HUES48 (cell line): ENCODE measurements at regions not wholly inside any gene's neighbourhood (a gene's known extent, or its start where the extent isn't known, plus 50 kb on each side); places are given as distances from the start of the nearest gene placed in this dataset.
"Not testable (repeated sequence)": the region's sequence is repeated elsewhere in the genome, so short reads cannot be mapped to it uniquely, and the experiment has no call there.

Source experiments
- H3K27ac ChIP-seq: one replicate; pipeline ENCODE4 v1.7.0; 2013; ENCODE audit warnings: low read depth, low read length, inconsistent platforms
- H3K27me3 ChIP-seq: 2 replicates; pipeline ENCODE4 v1.6.1; 2013; ENCODE audit warnings: mild to moderate bottlenecking, low read length; ENCODE audit not compliant: control insufficient read depth, insufficient read depth
- H3K36me3 ChIP-seq: 2 replicates; pipeline ENCODE4 v1.6.1; 2013; ENCODE audit warnings: low read length; ENCODE audit not compliant: control insufficient read depth, insufficient read depth
- H3K4me1 ChIP-seq: 2 replicates; pipeline ENCODE4 v1.6.1; 2013; ENCODE audit warnings: mild to moderate bottlenecking, low read length; ENCODE audit not compliant: control insufficient read depth, insufficient read depth
- H3K4me3 ChIP-seq: 2 replicates; pipeline ENCODE4 v1.5.1; 2013; ENCODE audit warnings: mild to moderate bottlenecking, low read depth, low read length
- H3K9ac ChIP-seq: 2 replicates; pipeline ENCODE4 v1.6.1; 2013; ENCODE audit warnings: mild to moderate bottlenecking, low read depth, low read length, moderate library complexity
- H3K9me3 ChIP-seq: 2 replicates; pipeline ENCODE4 v1.6.1; 2013; ENCODE audit warnings: low read length; ENCODE audit not compliant: control insufficient read depth, insufficient read depth

- Histone ChIP-seq H3K4me1 (peaks cover 8% of the 10 kb centered on the region), H3K36me3 (no peaks in the 10 kb centered on the region), H3K4me3 (no peak overlapping the region), H3K27me3 (no peaks in the 10 kb centered on the region), H3K9ac (no peak overlapping the region), H3K27ac (no peak overlapping the region), H3K9me3 (no peaks in the 10 kb centered on the region)
Observed at GRCh38 chr13:78087966-78088678, 169.5 kb upstream of the EDNRB start.

- H3K27ac ChIP-seq, result no peak overlapping the region
- no peaks in the 10 kb centered on the region for H3K27me3 ChIP-seq
- peaks cover 2% of the 10 kb centered on the region; the same call in 1 of the 2 replicates for H3K9me3 ChIP-seq
- H3K9ac ChIP-seq, result no peak overlapping the region
- H3K4me1 ChIP-seq, result peaks cover 8% of the 10 kb centered on the region
- no peaks in the 10 kb centered on the region for H3K36me3 ChIP-seq
- no peak overlapping the region for H3K4me3 ChIP-seq
Observed at GRCh38 chr13:78085434-78086225, 167.0 kb upstream of the EDNRB start.

GRCh38 chr13:78084401-78084800 lies 165.8 kb upstream of the EDNRB start:
- H3K36me3 ChIP-seq, result no peaks in the 10 kb centered on the region
- H3K9ac ChIP-seq, result no peak overlapping the region
- H3K27me3 ChIP-seq, result no peaks in the 10 kb centered on the region
- no peak overlapping the region for H3K27ac ChIP-seq
- peaks cover 2% of the 10 kb centered on the region; the same call in 1 of the 2 replicates for H3K9me3 ChIP-seq
- no peak overlapping the region for H3K4me3 ChIP-seq
- H3K4me1 ChIP-seq, result peaks cover 8% of the 10 kb centered on the region

GRCh38 chr13:78078168-78078567 lies 159.5 kb upstream of the EDNRB start:
- H3K4me1 ChIP-seq, result no peaks in the 10 kb centered on the region
- no peak overlapping the region for H3K9ac ChIP-seq
- H3K27me3 ChIP-seq, result no peaks in the 10 kb centered on the region
- no peaks in the 10 kb centered on the region for H3K36me3 ChIP-seq
- H3K4me3 ChIP-seq, result no peak overlapping the region
- peaks cover 2% of the 10 kb centered on the region; the same call in 1 of the 2 replicates for H3K9me3 ChIP-seq
- H3K27ac ChIP-seq, result no peak overlapping the region

GRCh38 chr13:78067290-78067689 lies 148.7 kb upstream of the EDNRB start:
- H3K27me3 ChIP-seq, result no peaks in the 10 kb centered on the region
- no peak overlapping the region for H3K9ac ChIP-seq
- no peak overlapping the region for H3K27ac ChIP-seq
- H3K36me3 ChIP-seq, result no peaks in the 10 kb centered on the region
- no peaks in the 10 kb centered on the region for H3K4me1 ChIP-seq
- no peaks in the 10 kb centered on the region for H3K9me3 ChIP-seq
- H3K4me3 ChIP-seq, result no peak overlapping the region

- Histone ChIP-seq H3K27me3 (no peaks in the 10 kb centered on the region), H3K27ac (no peak overlapping the region), H3K36me3 (no peaks in the 10 kb centered on the region), H3K4me3 (no peak overlapping the region), H3K4me1 (no peaks in the 10 kb centered on the region), H3K9ac (no peak overlapping the region), H3K9me3 (no peaks in the 10 kb centered on the region)
Observed at GRCh38 chr13:78065141-78065540, 146.5 kb upstream of the EDNRB start.

- H3K27me3 ChIP-seq, result no peaks in the 10 kb centered on the region
- H3K9me3 ChIP-seq, result no peaks in the 10 kb centered on the region; the same call in 1 of the 2 replicates
- no peaks in the 10 kb centered on the region for H3K4me1 ChIP-seq
- no peak overlapping the region for H3K27ac ChIP-seq
- H3K9ac ChIP-seq, result no peak overlapping the region
- H3K4me3 ChIP-seq, result no peak overlapping the region
- H3K36me3 ChIP-seq, result no peaks in the 10 kb centered on the region
Observed at GRCh38 chr13:78061806-78062205, 143.2 kb upstream of the EDNRB start.

GRCh38 chr13:78060966-78061365 lies 142.3 kb upstream of the EDNRB start:
- no peak overlapping the region for H3K9ac ChIP-seq
- no peaks in the 10 kb centered on the region for H3K27me3 ChIP-seq
- H3K4me3 ChIP-seq, result no peak overlapping the region
- H3K9me3 ChIP-seq, result peaks cover 4% of the 10 kb centered on the region; the same call in 1 of the 2 replicates
- no peak overlapping the region for H3K27ac ChIP-seq
- H3K36me3 ChIP-seq, result no peaks in the 10 kb centered on the region
- no peaks in the 10 kb centered on the region for H3K4me1 ChIP-seq

GRCh38 chr13:78056865-78057264 lies 138.2 kb upstream of the EDNRB start:
- H3K9ac ChIP-seq, H3K27ac ChIP-seq, H3K27me3 ChIP-seq, H3K4me3 ChIP-seq, H3K4me1 ChIP-seq, H3K36me3 ChIP-seq, H3K9me3 ChIP-seq: not testable (repeated sequence)

- no peaks in the 10 kb centered on the region for H3K27me3 ChIP-seq
- H3K9ac ChIP-seq, result no peak overlapping the region
- H3K9me3 ChIP-seq, result peaks cover 6% of the 10 kb centered on the region; the same call in 1 of the 2 replicates
- no peaks in the 10 kb centered on the region for H3K36me3 ChIP-seq
- H3K4me3 ChIP-seq, result no peak overlapping the region
- no peak overlapping the region for H3K27ac ChIP-seq
- no peaks in the 10 kb centered on the region for H3K4me1 ChIP-seq
Observed at GRCh38 chr13:78054157-78054556, 135.5 kb upstream of the EDNRB start.

- no peak overlapping the region for H3K9ac ChIP-seq
- H3K27me3 ChIP-seq, result no peaks in the 10 kb centered on the region
- H3K27ac ChIP-seq, result no peak overlapping the region
- H3K9me3 ChIP-seq, result no peaks in the 10 kb centered on the region
- H3K36me3 ChIP-seq, result no peaks in the 10 kb centered on the region
- H3K4me3 ChIP-seq, result no peak overlapping the region
- no peaks in the 10 kb centered on the region for H3K4me1 ChIP-seq
Observed at GRCh38 chr13:78047151-78047550, 128.5 kb upstream of the EDNRB start.
